ENCODE measurements at regions not wholly inside any gene's neighbourhood (a gene's known extent, or its start where the extent isn't known, plus 50 kb on each side); places are given as distances from the start of the nearest gene placed in this dataset.

- H3K79me2 ChIP-seq (ENCODE audit: insufficient read depth, low read length): no peaks in the 10 kb centered on the region
- Mint-ChIP-seq H3K4me1 (peaks cover 0 to 7% of the 10 kb centered on the region in 2 experiments; a peak in 2 of 4 replicates), H3K27me3 (ENCODE audit: low read depth) (no peaks in the 10 kb centered on the region), H3K4me3 (no peak overlapping the region), H3K36me3 (ENCODE audit: insufficient read depth in 1 of 3, low read depth in 3 of 3) (no peaks in the 10 kb centered on the region), H3K27ac (no peak overlapping the region), H3K9me3 (no peaks in the 10 kb centered on the region)
- H2BK12ac ChIP-seq (ENCODE audit: insufficient read length, low read depth, low read length): no peak overlapping the region
- no peak overlapping the region for H3K18ac ChIP-seq (ENCODE audit: insufficient read length, low read depth, low read length)
- no peak overlapping the region for H2BK5ac ChIP-seq (ENCODE audit: insufficient read length, low read length)
- TF ChIP-seq, protein P1, sequence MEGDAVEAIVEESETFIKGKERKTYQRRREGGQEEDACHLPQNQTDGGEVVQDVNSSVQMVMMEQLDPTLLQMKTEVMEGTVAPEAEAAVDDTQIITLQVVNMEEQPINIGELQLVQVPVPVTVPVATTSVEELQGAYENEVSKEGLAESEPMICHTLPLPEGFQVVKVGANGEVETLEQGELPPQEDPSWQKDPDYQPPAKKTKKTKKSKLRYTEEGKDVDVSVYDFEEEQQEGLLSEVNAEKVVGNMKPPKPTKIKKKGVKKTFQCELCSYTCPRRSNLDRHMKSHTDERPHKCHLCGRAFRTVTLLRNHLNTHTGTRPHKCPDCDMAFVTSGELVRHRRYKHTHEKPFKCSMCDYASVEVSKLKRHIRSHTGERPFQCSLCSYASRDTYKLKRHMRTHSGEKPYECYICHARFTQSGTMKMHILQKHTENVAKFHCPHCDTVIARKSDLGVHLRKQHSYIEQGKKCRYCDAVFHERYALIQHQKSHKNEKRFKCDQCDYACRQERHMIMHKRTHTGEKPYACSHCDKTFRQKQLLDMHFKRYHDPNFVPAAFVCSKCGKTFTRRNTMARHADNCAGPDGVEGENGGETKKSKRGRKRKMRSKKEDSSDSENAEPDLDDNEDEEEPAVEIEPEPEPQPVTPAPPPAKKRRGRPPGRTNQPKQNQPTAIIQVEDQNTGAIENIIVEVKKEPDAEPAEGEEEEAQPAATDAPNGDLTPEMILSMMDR (conservative IDR thresholded peaks at IDR 0.05): no peak
- H2BK20ac ChIP-seq (ENCODE audit: low read depth, low read length, poor library complexity, severe bottlenecking): no peak overlapping the region
- H2BK120ac ChIP-seq (ENCODE audit: low read depth, low read length, poor library complexity, severe bottlenecking): no peak overlapping the region
- H3K9ac ChIP-seq (ENCODE audit: extremely low read depth, insufficient read length, low read length): no peak overlapping the region
- H3K4me1 ChIP-seq (ENCODE audit: insufficient read depth, low read length): no peaks in the 10 kb centered on the region
- no peaks in the 10 kb centered on the region for H3K23me2 ChIP-seq (ENCODE audit: insufficient read length, low read depth, low read length, poor library complexity, severe bottlenecking)
- H3K27me3 ChIP-seq (ENCODE audit: insufficient read depth, low read length): no peaks in the 10 kb centered on the region
- H3T11ph ChIP-seq (ENCODE audit: low read length): no peak overlapping the region
- no CpG with 5 or more reads among the region's 5 CpGs for WGBS (ENCODE audit: extremely low coverage, insufficient read length, low lambda C conversion rate)
- H2AFZ ChIP-seq (ENCODE audit: low read length): no peak overlapping the region
- no peak overlapping the region for H4K8ac ChIP-seq (replicated peaks; ENCODE audit: insufficient read length, low read depth, low read length)
- no peak overlapping the region for H3K14ac ChIP-seq (ENCODE audit: insufficient read depth, low read length)
- no peak overlapping the region for H3K56ac ChIP-seq (ENCODE audit: insufficient read length, low read depth, low read length)
- H3K4me2 ChIP-seq (ENCODE audit: insufficient read depth, insufficient read length, low read length): no peak overlapping the region
- no peak overlapping the region for H2AK5ac ChIP-seq (ENCODE audit: insufficient read length, low read length)
- no peaks in the 10 kb centered on the region for H3K79me1 ChIP-seq (ENCODE audit: insufficient read depth, low read depth, low read length, poor library complexity, severe bottlenecking)
- no peak overlapping the region for H4K91ac ChIP-seq (ENCODE audit: insufficient read length, low read depth, low read length)
- no peak overlapping the region for H3K4ac ChIP-seq (ENCODE audit: low read depth, low read length)
- no peak for DNase-seq
- H2BK15ac ChIP-seq (ENCODE audit: low read depth, low read length): no peak overlapping the region
- H4K20me1 ChIP-seq (ENCODE audit: control insufficient read depth, insufficient read depth, insufficient read length): no peaks in the 10 kb centered on the region
- H3K27ac ChIP-seq (ENCODE audit: insufficient read length, low read depth, low read length): no peak overlapping the region
- H4K5ac ChIP-seq (ENCODE audit: insufficient read length, low read depth, low read length): no peak overlapping the region
- no peaks in the 10 kb centered on the region for H3K9me3 ChIP-seq (ENCODE audit: control insufficient read depth, low read depth, low read length)
- H3K23ac ChIP-seq (ENCODE audit: insufficient read length, low read depth, low read length): no peak overlapping the region
These were observed 393.7 kb downstream of the PIK3C3 start for GRCh38 chr18:42348722-42349121.
